ENCODE measurements at regions not wholly inside any gene's neighbourhood (a gene's known extent, or its start where the extent isn't known, plus 50 kb on each side); places are given as distances from the start of the nearest gene placed in this dataset.
"Not testable (repeated sequence)": the region's sequence is repeated elsewhere in the genome, so short reads cannot be mapped to it uniquely, and the experiment has no call there.

DNA sequence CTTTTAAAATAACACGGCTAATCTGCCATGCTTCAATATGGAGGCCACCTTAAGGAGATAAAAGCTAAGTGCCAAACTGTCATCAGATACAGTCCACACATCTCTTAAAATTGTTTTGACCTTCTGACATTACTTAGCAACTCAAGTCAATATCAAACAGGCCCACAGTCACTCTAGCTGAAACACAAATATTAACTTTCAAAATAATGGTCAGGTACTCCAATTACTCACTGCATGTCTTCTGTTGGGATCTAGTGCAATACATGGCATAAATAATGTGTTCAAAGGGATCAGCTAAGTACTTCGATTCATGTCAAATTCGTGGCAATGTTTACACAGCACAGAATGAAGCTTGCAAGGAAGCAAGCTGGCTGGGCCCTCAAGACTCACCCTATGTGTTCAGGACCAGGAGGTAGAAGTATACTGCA lies 133.9 kb upstream of the BEND6 start:
- H3K4me3 ChIP-seq (ENCODE audit: low read depth, low read length) = no peak overlapping the region
- TF ChIP-seq CTCF (IDR thresholded peaks at IDR 0.05; ENCODE audit: insufficient read depth, low read length) = no peak
- no peak for DNase-seq (ENCODE audit: low read depth)

DNA sequence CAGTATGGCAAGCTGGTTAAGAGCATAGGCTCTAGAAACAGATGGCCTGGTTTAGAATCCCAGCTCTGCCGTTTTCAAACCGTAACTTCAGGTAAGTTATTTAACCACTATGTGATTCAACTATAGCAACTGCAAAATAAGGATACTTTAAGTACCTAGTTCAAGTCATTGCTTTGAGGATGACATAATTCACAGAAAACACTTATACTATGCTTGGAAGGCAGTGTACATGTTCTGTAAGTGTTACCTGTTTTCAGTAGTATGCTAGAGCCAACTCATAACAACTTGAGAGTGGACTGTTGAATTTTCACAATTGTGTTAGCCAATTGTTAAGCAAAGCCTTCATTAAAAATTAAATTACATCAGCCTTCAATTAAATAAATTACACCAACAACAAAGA lies 134.8 kb upstream of the BEND6 start:
- no peak for TF ChIP-seq CTCF (IDR thresholded peaks at IDR 0.05; ENCODE audit: insufficient read depth, low read length)
- no peak for DNase-seq (ENCODE audit: low read depth)

GRCh38 chr6:56819604-56820003 lies 135.3 kb upstream of the BEND6 start:
- H3K4me3 ChIP-seq (ENCODE audit: low read depth, low read length) = no peak overlapping the region

More for the DNA sequence above, 134.8 kb upstream of the BEND6 start:
- H3K4me3 ChIP-seq (ENCODE audit: low read depth, low read length) = no peak overlapping the region

DNA sequence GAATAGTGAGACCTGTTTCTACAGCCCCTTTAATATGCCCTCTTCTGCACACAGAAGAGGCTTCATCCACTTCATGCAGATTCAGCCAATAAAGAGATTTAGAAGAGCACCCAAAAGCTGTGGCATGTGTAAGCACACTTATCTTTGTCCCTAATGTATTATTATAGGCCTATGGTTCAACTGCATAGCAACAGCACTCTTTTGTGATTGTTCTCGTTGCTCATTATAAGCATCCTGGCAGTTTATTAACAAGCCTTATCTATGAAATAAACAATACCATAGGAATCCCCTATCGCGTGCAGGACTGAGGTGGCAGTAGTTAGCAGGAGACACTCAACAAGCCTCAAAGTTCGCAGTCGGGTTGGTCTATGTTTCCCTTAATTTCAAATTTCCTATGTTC lies 138.5 kb upstream of the BEND6 start:
- H3K4me3 ChIP-seq (ENCODE audit: low read depth, low read length) = no peak overlapping the region
- no peak for DNase-seq (ENCODE audit: low read depth)
- TF ChIP-seq CTCF (IDR thresholded peaks at IDR 0.05; ENCODE audit: insufficient read depth, low read length) = no peak

More at GRCh38 chr6:56819604-56820003, 135.3 kb upstream of the BEND6 start:
- TF ChIP-seq CTCF (IDR thresholded peaks at IDR 0.05; ENCODE audit: insufficient read depth, low read length) = no peak
- no peak for DNase-seq (ENCODE audit: low read depth)

GRCh38 chr6:56815436-56815835 lies 139.5 kb upstream of the BEND6 start:
- H3K4me3 ChIP-seq (ENCODE audit: low read depth, low read length) = no peak overlapping the region
- TF ChIP-seq CTCF (IDR thresholded peaks at IDR 0.05; ENCODE audit: insufficient read depth, low read length) = no peak
- no peak for DNase-seq (ENCODE audit: low read depth)

GRCh38 chr6:56814802-56815201 lies 140.1 kb upstream of the BEND6 start:
- DNase-seq (ENCODE audit: low read depth) = no peak
- H3K4me3 ChIP-seq (ENCODE audit: low read depth, low read length) = no peak overlapping the region
- no peak for TF ChIP-seq CTCF (IDR thresholded peaks at IDR 0.05; ENCODE audit: insufficient read depth, low read length)

DNA sequence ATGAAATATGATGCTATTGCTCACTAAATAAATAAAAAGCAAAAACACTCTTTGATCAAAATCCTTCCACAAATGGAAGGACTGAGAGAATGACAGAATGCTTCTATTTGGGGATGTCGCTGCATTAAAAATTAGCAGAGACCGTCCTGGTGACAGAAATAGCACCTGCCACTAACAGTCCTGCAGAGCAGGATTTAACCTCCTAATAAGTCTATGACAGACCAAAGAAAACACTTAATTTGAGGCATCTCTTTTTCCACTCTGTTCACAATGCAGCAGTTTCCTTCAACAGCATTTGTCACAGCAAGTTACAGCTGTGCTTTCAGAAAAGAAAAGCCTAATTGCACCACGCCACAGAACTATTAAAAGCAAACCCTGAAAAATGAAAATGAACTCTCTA lies 140.6 kb upstream of the BEND6 start:
- TF ChIP-seq CTCF (IDR thresholded peaks at IDR 0.05; ENCODE audit: insufficient read depth, low read length) = no peak
- no peak for DNase-seq (ENCODE audit: low read depth)
- H3K4me3 ChIP-seq (ENCODE audit: low read depth, low read length) = no peak overlapping the region

GRCh38 chr6:56812851-56813250 lies 142.1 kb upstream of the BEND6 start:
- not testable (repeated sequence) for H3K4me3 ChIP-seq (ENCODE audit: low read depth, low read length); DNase-seq (ENCODE audit: low read depth)

Data from fibroblast of the aortic adventitia (primary cell).